Stimulated activated CD4-positive, alpha-beta T cell treated with anti-CD3 and anti-CD28 coated beads, Interleukin-4, amount 100 ng/mL, for 48 hours (primary cell): ENCODE measurements at regions not wholly inside any gene's neighbourhood (a gene's known extent, or its start where the extent isn't known, plus 50 kb on each side); places are given as distances from the start of the nearest gene placed in this dataset.
"Not testable (repeated sequence)": the region's sequence is repeated elsewhere in the genome, so short reads cannot be mapped to it uniquely, and the experiment has no call there.

Experiments used
- DNase-seq, 2 donors: peaks; one replicate each; pipeline ENCODE4 v3.0.0-alpha.2; 2020; ENCODE audit warnings: low read depth in 2 of 2

- DNase-seq: no peak
These were observed 92.6 kb downstream of the DLL1 start for GRCh38 chr6:170198298-170198697.

DNA sequence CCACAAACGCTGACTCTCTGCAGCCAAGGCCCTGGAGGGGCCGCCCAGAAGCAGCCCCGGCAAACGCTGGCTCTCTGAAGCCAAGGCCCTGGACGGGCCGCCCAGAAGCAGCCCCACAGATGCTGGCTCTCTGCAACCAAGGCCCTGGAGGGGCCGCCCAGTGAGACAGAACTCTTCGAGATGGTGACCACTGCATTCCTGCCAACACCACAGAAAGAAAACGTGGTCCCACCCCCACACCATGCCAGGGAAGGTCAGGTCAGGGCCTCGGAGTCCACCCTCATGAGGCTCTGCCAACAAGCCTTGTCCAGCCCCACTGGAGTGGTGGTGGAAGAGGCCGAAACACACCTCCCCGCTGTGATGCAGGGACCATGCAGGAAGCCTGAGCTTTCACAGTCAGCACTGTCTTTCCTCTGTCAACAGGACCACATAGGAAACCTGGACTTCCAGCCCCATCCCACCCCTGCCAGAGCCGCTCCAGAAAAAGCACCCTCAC is 97.5 kb downstream of the DLL1 start:
- no peak for DNase-seq

DNA sequence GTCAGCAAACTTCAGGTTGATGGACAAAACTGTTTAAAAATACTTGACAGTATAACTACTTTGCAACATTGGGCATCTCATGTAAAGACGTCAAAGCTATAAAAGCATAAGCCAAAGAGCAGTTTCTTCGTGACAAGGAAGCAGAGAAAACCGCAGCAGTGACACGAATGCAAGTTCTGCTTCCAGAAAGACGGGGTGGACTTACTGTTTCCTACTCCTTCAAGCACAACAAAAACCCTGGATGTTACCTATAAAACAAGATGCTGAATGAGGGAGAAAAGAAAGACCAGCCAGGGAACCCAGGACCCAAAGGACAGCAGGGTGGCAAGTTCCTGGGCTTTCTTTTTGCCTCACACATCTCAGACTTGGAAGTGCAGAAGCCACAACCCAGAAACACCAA is 98.0 kb downstream of the DLL1 start:
- DNase-seq: no peak

GRCh38 chr6:170192101-170192500 is 98.8 kb downstream of the DLL1 start:
- not testable (repeated sequence) for DNase-seq

- DNase-seq: no peak
These were observed 100.8 kb downstream of the DLL1 start for GRCh38 chr6:170190046-170190445.

GRCh38 chr6:170189236-170189635 is 101.6 kb downstream of the DLL1 start:
- DNase-seq: no peak

DNA sequence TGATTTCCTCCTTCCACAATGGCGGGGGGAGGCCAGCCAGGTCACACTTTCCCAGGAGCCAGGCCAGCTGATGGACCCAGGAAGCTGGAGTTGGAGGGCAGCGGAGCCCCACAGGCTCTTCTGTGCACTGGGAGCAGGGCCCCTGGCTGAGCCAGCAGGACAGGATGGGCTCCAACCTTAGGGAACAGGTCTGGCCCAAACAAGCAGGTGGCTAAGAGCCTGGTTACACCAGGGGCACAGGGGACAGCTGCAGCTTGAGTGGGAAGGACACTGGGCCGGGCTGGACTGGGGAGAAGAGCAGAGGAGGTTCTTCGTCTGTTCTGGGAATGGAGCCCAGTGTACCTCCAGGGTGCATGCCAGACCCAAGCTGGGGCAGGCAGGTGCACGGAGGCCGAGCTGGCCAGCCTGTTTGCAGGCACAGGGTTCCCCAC is 102.3 kb downstream of the DLL1 start:
- no peak for DNase-seq

DNA sequence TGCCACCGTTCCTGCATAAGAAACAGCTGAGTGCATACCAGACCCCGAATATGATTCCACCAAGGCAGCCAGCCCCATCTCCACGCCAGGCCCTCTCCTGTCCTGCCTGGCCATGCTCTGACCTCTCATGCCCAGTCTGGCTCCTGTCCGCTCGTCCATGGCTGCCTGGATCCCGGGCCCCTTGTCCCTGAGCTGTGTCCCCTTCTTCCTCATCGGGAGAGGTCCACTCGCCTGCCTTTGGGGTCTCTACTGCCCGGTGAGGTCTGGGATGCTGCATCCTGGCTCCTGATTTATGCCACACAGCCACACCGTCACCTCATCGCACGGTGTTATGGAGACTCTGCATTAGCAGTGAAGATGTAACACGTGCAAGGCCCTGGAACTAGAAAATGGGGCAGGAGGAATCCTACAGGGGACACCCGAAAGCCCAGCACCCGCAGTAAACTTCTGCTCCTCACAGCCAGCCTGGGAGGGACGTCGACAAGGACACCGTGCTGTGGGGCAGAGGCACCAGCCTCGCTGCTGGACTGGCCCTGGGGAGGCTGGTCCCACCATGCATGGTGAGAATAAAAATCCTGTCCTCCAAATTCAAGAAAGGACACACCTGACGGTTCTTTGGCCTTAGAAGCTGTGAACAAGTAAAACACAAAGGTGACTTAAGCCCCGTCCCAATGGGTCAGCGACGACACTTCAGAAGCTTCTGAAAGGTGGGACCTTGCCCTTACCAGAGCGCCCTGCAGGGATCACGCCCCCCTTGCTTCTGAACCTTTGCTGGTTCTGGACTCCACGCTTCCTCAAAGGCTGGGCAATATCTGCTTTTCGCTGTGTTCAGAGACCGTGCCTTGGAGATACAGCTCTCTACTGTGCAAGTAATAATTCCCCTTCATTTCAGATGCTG is 103.0 kb downstream of the DLL1 start:
- no peak for DNase-seq

DNA sequence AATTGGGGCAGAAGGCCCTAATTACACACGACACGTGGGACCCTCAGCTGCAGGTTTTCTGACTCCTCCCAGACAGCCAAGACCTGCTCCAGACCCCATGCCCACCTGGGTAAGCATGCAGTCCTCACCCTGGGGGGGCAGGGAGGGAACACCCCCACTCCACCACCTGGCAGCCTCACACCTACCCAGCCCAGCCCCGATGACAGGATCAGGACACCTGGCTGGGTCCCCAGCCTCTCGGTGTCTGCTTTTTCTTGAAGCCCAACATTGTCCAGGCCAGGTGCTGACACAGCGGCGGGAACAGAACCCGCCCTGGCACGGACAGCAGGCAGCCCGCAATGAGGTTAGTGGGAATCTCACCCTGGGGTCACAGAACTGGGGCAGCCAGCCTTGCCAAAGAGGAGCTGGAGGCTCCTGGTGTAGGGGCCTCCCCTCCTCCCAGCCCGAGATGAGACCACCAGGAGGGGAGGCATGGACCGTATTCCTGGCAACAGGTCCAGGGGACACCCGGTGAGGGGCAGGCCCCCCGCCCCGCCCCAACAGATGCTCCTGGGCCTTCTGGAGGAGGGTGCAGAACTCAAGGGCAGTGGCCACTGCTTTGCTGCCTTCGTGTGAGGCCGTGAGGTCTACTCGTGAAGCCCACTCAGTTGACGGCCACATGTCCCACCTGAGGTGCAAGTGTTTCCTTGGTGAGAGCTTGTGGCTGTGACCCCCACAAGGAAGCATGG is 103.8 kb downstream of the DLL1 start:
- DNase-seq: no peak

DNA sequence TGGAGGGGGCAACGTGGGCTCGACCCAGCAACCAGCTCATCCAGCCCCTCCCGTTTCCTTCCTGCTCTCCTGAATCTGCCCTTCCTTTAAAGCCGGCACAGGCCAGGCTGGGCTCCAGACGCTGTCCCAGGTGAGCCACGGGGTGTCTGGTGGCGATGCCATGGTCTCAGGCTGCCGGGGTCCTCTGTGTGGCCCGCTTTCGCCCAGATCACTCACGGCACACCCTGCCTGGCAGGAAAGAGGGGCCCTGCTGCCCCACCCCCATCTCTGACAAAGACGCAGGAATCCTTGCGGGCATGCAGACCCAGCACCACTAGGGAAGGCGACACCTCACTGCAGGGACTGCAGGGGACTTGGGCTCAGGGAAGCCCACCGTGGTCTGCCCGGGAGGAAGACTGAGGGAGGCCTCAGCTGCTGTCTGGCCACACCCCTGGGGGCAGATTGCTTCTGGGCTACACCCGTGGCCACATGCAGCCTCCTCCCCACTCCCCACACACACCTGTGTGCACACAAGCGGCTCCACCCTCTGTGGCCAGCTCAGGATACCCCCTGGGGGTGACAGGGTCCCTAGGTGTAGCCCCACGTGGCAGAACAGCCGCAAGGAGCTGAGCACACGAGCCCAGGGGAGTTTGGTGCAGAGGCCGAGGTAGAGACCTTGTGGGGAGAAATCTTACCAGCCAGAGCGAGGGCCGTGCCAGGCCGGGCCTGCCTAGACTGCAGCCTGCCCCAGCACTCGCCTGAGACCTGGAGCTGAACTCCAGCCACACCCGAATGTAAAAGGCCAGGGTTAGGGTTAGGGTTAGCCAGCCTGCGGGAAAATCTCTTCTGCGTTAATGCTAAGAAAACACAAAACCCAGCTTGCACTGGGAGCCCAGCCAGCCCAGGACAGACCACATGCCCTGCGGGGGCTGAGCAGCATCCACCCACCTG is 104.6 kb downstream of the DLL1 start:
- no peak for DNase-seq

- no peak for DNase-seq
These were observed 105.5 kb downstream of the DLL1 start for GRCh38 chr6:170185175-170185978.

- DNase-seq: no peak
These were observed 106.6 kb downstream of the DLL1 start for GRCh38 chr6:170184316-170184715.

- no peak for DNase-seq
These were observed 107.4 kb downstream of the DLL1 start for GRCh38 chr6:170183521-170183920.

- no peak for DNase-seq
These were observed 108.1 kb downstream of the DLL1 start for GRCh38 chr6:170182781-170183120.

DNA sequence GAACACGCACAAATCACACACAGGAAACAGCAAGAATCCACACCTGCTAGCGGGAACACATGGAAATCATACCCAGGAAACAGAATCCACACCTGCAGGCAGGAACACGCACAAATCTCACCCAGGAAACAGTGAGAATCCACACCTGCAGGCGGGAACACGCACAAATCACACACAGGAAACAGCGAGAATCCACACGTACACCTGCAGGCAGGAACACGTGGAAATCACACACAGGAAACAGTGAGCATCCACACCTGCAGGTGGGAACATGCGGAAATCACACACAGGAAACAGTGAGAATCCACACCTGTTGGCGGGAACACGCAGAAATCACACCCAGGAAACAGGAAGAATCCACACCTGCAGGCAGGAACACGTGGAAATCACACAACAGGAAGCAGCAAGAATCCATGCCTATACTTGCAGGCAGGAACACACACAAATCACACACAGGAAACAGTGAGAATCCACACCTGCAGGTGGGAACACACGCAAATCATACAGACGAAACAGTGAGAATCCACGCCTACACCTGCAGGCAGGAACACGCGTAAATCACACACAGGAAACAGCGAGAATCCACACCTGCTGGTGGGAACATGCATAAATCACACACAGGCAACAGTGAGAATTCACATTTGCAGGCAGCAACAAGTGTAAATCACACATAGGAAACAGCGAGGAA is 108.6 kb downstream of the DLL1 start:
- DNase-seq: no peak

- DNase-seq: no peak
These were observed 109.6 kb downstream of the DLL1 start for GRCh38 chr6:170181338-170181690.

DNA sequence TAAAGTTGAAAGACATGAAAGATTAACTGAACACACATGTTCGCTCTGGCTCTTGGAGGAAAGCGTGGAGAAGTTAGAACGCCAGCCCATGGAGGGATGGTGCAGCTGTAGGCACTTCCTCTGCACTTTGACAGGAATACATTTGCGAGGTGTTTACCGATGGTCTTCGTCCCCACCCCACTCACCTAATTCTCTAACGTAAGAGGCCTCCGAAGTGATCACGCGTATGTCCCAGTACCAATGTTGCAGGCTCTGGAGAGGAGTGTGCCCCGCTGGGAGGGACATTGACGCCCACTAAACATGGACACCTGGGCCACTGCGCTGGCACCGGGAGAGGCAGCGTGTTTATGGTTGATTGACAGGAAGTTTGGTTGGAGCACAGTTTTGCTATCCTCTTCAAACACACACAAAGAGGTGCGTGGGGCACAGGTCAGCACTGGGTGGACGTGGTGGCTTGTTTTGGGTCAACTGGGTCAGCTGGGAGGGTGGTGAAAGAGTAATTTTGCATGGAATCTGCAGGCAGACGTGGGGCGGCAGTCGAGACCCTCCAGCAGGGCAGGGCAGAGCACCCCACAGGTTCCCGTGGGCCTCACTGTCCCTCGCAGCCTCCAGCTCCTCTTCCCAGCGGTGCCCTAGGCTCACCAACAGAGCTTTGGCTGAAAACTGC is 110.1 kb downstream of the DLL1 start:
- no peak for DNase-seq

GRCh38 chr6:170179616-170180324 is 111.1 kb downstream of the DLL1 start:
- no peak for DNase-seq
